Liver (tissue), 8 donors: ENCODE measurements at regions not wholly inside any gene's neighbourhood (a gene's known extent, or its start where the extent isn't known, plus 50 kb on each side); places are given as distances from the start of the nearest gene placed in this dataset.

ENCODE experiments used
- DNase-seq: peaks from one replicate; pipeline ENCODE4 v3.0.0-alpha.2; 2017; ENCODE audit warnings: low spot score
- H3K27ac ChIP-seq, 2 donors: one replicate each; pipeline ENCODE4 v1.7.0; 2013; ENCODE audit warnings: inconsistent platforms in 2 of 2, low read length in 2 of 2, control low read depth in 1 of 2, low read depth in 1 of 2, mild to moderate bottlenecking in 1 of 2
- H3K27me3 ChIP-seq, 4 donors: one replicate each; pipeline versions ENCODE4 v1.6.1 to v1.7.0; 2013; ENCODE audit warnings: low read length in 3 of 4, inconsistent platforms in 1 of 4, mild to moderate bottlenecking in 1 of 4, moderate library complexity in 1 of 4; ENCODE audit not compliant: control insufficient read depth in 4 of 4, insufficient read depth in 4 of 4
- H3K36me3 ChIP-seq, 4 donors: one replicate each; pipeline versions ENCODE4 v1.6.1 to v1.7.0; 2013; ENCODE audit warnings: low read length in 3 of 4, mild to moderate bottlenecking in 3 of 4, low read depth in 1 of 4, moderate library complexity in 1 of 4; ENCODE audit not compliant: control insufficient read depth in 4 of 4, insufficient read depth in 3 of 4
- H3K4me1 ChIP-seq, 4 donors: one replicate each; pipeline versions ENCODE4 v1.6.1 to v1.7.0; 2013; ENCODE audit warnings: low read length in 3 of 4, mild to moderate bottlenecking in 3 of 4, moderate library complexity in 1 of 4; ENCODE audit not compliant: control insufficient read depth in 4 of 4, insufficient read depth in 4 of 4
- H3K4me3 ChIP-seq, 3 donors: one replicate each; pipeline versions ENCODE4 v1.6.1 to v1.7.0; 2013; ENCODE audit warnings: low read length in 3 of 3, control low read depth in 1 of 3, low read depth in 1 of 3, mild to moderate bottlenecking in 1 of 3
- H3K9ac ChIP-seq, 2 donors: one replicate each; pipeline ENCODE4 v1.7.0; 2013; ENCODE audit warnings: low read length in 2 of 2, mild to moderate bottlenecking in 2 of 2, moderate library complexity in 2 of 2, control low read depth in 1 of 2, low read depth in 1 of 2
- H3K9me3 ChIP-seq, 4 donors: one replicate each; pipeline versions ENCODE4 v1.6.1 to v1.7.0; 2013; ENCODE audit warnings: low read length in 3 of 4; ENCODE audit not compliant: control insufficient read depth in 4 of 4
- FOXA1 ChIP-seq: IDR thresholded peaks from 2 replicates; pipeline ENCODE4 v1.6.1; 2016; ENCODE audit warnings: antibody characterized with exemption
- HNF4A ChIP-seq, 2 donors: conservative IDR thresholded peaks; 2 replicates each; pipeline ENCODE4 v1.6.1; 2016; ENCODE audit warnings: antibody characterized with exemption in 2 of 2, mild to moderate bottlenecking in 2 of 2
- HNF4G ChIP-seq: IDR thresholded peaks from 2 replicates; pipeline ENCODE4 v1.6.1; 2016; ENCODE audit warnings: antibody characterized with exemption
- NR2F2 ChIP-seq: IDR thresholded peaks from 2 replicates; pipeline ENCODE4 v1.6.1; 2016; ENCODE audit warnings: antibody characterized with exemption
- RAD21 ChIP-seq, 2 donors: IDR thresholded peaks; 2 replicates each; pipeline ENCODE4 v1.6.1; 2016; ENCODE audit warnings: antibody characterized with exemption in 2 of 2, mild to moderate bottlenecking in 2 of 2
- RXRA ChIP-seq, 2 donors: IDR thresholded peaks; 2 replicates each; pipeline ENCODE4 v1.6.1; 2017 to 2018; ENCODE audit warnings: antibody characterized with exemption in 2 of 2, mild to moderate bottlenecking in 1 of 2
- WGBS: extraction: QIAGEN DNeasy Blood & Tissue Kit; methylation state at CpG from one replicate; pipeline ENCODE4 v1.1.7; 2013; 5-methylcytosine and 5-hydroxymethylcytosine counted together
- TF ChIP-seq, protein P1 (sequence below): IDR thresholded peaks from 2 replicates; pipeline ENCODE4 v1.6.1; 2016; ENCODE audit warnings: antibody characterized with exemption
- TF ChIP-seq, protein P2 (sequence below): fragments of 150-350 bp; IDR thresholded peaks from 2 replicates; pipeline ENCODE4 v1.5.1; 2017; ENCODE audit warnings: improper control_type of control experiment, low read depth, low read length; ENCODE audit not compliant: missing input control
- TF ChIP-seq, protein P3 (sequence below): IDR thresholded peaks from 2 replicates; pipeline ENCODE4 v1.6.1; 2016; ENCODE audit warnings: antibody characterized with exemption
- TF ChIP-seq, protein P4 (sequence below): IDR thresholded peaks from 2 replicates; pipeline ENCODE4 v1.6.1; 2016; ENCODE audit warnings: antibody characterized with exemption
- donor health status: healthy.
- donor health status: healthy.
- donor health status: healthy.
- donor health status: healthy.
- donor health status: healthy.

DNA sequence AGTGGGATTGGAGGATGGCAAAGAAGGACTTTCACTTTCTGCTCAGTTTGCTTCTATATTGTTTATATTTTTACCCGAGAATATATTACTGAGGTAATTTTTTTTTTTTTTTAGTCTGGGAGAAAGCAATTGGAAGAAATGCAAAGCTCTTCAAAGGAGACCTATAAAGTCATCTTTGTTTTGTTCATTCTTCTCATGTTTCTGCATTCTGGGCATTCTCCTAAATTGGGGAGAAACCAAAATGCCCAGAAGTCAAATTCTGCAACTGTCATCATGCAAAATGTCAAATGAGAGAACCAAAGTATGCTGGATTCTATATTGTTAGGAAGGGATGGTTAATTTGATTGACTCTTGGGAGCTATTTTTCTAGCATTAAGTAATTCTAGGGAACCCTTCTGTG, 168.3 kb upstream of the TSC22D2 start (continued):
- TF ChIP-seq, protein P1, sequence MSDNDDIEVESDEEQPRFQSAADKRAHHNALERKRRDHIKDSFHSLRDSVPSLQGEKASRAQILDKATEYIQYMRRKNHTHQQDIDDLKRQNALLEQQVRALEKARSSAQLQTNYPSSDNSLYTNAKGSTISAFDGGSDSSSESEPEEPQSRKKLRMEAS, result no peak
- TF ChIP-seq, protein P2, sequence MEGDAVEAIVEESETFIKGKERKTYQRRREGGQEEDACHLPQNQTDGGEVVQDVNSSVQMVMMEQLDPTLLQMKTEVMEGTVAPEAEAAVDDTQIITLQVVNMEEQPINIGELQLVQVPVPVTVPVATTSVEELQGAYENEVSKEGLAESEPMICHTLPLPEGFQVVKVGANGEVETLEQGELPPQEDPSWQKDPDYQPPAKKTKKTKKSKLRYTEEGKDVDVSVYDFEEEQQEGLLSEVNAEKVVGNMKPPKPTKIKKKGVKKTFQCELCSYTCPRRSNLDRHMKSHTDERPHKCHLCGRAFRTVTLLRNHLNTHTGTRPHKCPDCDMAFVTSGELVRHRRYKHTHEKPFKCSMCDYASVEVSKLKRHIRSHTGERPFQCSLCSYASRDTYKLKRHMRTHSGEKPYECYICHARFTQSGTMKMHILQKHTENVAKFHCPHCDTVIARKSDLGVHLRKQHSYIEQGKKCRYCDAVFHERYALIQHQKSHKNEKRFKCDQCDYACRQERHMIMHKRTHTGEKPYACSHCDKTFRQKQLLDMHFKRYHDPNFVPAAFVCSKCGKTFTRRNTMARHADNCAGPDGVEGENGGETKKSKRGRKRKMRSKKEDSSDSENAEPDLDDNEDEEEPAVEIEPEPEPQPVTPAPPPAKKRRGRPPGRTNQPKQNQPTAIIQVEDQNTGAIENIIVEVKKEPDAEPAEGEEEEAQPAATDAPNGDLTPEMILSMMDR, result no peak

DNA sequence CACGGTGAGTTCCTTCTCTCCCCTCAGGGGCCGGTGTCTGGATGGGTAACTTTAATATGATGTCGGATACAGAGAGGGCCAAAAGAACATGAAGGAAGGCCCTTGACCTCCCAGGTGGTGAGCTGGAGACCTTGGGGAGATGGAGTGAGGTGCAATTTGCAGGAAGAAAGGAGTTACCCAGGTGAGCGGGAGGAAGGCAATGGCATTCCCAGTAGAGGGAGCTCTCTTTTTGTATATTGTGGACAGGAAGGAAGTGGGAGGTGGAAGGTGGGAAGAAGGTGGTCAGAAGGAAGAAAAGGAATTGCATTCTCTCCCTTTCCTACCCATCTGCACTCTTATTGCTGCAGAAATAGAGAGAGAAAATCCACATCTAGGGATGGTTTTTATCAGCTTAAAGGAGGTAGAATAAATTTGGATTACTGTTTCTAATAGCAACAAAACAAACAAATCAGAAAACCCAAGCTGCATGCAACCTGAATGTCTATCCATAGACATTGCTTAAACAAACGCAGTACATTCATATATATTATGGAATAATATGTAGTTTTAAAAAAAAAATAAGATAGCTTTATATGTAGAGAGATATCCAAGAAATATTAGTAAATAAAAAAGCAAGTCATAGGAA, 169.0 kb upstream of the TSC22D2 start:
- no peak overlapping the region for H3K9ac ChIP-seq
- TF ChIP-seq HNF4A (conservative IDR thresholded peaks at IDR 0.05) (peak in 1 of 2 donors; percentile 10), RAD21 (IDR thresholded peaks at IDR 0.05) (peak; percentile 80 to 83), FOXA1 (no peak)
- TF ChIP-seq, protein P2, result peak; percentile 44
- no peaks in the 10 kb centered on the region for H3K27me3 ChIP-seq
- DNase-seq, result no peak
- no peaks in the 10 kb centered on the region for H3K36me3 ChIP-seq
- H3K9me3 ChIP-seq, result no peaks in the 10 kb centered on the region
- peaks cover 0 to 13% (median 5%) of the 10 kb centered on the region in 4 donors for H3K4me1 ChIP-seq
- H3K27ac ChIP-seq, result no peak overlapping the region
- WGBS, result 58% methylated on average over 5 of the region's 5 CpGs
- H3K4me3 ChIP-seq, result no peak overlapping the region

DNA sequence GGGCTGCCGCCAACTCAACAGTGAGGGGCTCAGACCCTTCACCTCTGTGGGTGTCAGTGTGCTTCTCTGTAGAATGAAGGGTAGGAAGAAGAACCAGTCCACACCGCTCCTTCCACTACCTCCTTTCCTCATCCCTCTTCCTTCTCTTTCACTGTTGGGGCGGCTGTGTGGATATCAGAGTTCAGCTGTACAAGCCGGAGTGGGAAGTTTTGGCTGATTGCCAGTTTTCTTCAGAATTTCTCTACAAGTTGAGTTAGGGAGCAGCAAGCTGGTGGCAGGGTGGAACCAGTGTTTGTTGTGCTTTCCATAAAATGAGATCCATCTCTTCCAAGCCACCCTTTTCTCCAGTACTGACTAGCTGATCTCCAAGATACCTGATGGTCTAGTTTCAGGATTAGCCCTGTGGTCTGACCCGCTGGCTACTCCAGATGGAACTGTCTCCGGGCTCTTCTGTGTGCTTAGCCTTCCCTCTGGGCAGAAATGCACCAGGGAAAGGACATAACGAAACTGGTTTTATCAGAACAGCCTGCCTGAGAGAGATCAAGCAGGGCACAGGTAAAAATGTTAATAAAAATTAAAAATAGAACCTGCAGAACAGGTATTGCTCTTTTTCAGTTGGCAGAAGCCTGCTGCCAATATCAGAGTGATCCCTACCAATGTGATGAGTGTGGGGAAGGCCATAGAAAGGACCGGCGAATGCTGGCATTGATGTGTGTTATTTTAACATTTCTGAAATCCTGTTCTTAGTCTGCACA, 169.9 kb upstream of the TSC22D2 start:
- peaks cover 0 to 7% (median 3%) of the 10 kb centered on the region in 4 donors for H3K4me1 ChIP-seq
- no peak for DNase-seq
- H3K27ac ChIP-seq, result no peak overlapping the region
- no peak for TF ChIP-seq NR2F2
- TF ChIP-seq, protein P1, result no peak
- no peak for TF ChIP-seq RXRA (IDR thresholded peaks at IDR 0.05)
- TF ChIP-seq, protein P3, sequence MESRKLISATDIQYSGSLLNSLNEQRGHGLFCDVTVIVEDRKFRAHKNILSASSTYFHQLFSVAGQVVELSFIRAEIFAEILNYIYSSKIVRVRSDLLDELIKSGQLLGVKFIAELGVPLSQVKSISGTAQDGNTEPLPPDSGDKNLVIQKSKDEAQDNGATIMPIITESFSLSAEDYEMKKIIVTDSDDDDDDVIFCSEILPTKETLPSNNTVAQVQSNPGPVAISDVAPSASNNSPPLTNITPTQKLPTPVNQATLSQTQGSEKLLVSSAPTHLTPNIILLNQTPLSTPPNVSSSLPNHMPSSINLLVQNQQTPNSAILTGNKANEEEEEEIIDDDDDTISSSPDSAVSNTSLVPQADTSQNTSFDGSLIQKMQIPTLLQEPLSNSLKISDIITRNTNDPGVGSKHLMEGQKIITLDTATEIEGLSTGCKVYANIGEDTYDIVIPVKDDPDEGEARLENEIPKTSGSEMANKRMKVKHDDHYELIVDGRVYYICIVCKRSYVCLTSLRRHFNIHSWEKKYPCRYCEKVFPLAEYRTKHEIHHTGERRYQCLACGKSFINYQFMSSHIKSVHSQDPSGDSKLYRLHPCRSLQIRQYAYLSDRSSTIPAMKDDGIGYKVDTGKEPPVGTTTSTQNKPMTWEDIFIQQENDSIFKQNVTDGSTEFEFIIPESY, result no peak
- TF ChIP-seq RAD21 (IDR thresholded peaks at IDR 0.05), result no peak
- TF ChIP-seq, protein P4, sequence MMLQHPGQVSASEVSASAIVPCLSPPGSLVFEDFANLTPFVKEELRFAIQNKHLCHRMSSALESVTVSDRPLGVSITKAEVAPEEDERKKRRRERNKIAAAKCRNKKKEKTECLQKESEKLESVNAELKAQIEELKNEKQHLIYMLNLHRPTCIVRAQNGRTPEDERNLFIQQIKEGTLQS, result no peak
- TF ChIP-seq HNF4G, result no peak
- TF ChIP-seq FOXA1, result no peak
- WGBS, result 81% methylated on average over 9 of the region's 9 CpGs
- no peaks in the 10 kb centered on the region for H3K9me3 ChIP-seq
- peak overlapping the region in 1 of 2 donors; percentile 13 for H3K9ac ChIP-seq
- no peak overlapping the region for H3K4me3 ChIP-seq
- no peaks in the 10 kb centered on the region for H3K36me3 ChIP-seq
- no peaks in the 10 kb centered on the region for H3K27me3 ChIP-seq
